NCI-H2196 (cell line): ENCODE measurements at regions not wholly inside any gene's neighbourhood (a gene's known extent, or its start where the extent isn't known, plus 50 kb on each side); places are given as distances from the start of the nearest gene placed in this dataset.
"Not testable (repeated sequence)": the region's sequence is repeated elsewhere in the genome, so short reads cannot be mapped to it uniquely, and the experiment has no call there.

Experiments
- DNase-seq: peaks from one replicate; lab custom pipeline; 2025; ENCODE audit not compliant: unreplicated experiment; lab: John Stamatoyannopoulos, UW

DNA sequence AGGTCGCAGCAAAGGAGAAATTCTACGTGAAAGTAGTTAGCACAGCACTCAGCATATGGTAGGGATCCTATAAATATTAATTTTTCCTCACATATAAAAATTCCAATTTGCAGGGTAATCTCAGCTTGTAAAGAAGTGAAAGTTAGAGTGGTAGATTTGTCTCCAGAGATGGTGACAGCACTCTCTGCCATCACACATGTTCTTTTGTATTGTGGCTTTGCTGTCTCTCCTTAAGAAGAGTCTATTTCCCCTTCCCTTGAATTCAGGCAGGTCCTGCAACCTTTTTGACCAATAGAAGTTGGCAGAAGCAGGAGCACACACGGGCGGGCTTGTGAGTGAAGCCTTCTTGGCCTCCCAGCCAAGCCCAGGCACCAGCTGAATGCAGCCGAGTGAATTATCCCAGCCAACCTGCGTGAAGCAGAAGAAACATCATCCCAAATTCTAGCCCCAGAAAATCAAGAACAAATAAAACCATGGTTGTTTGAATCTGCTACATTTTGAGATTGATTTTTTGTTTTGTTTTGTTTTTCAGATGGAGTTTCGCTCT lies 107.8 kb upstream of the COPS8 start:
- no peak for DNase-seq

DNA sequence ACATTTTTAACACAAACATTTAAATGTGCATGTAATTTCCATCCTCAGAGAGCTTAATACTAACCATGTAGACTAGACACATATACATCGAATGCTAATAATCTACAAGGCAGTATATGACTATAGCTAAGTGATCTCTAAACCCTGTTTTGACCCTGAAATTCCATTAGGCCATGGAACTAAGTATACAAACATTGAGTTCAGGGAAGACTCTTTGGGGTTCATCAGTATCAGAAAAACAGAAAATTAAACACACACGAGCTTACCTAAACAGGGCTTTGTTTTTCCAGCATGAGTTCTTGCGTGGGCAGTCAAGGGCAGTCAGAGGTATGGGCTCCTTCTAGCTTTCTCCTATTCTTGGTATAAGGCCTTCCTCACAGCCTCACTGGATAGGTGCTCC lies 106.0 kb upstream of the COPS8 start:
- no peak for DNase-seq

DNA sequence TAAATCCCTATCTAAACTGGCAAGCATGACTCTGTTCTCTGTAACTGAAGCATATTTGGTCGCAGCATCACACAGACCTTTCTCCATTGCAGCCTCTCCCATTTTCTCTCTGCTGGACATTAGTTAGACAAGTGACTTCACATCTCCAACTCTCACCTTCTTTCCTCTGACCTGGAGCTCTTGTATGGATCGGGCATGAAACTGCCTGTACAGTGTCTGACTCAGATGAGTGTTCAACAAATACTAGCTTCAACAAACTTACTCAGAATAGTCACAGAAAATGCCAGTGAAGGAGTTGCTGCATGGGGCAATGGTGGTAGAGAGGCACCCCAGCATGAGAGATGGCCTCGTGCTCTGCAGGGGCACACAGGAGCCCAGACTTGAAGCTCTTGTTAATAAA lies 104.7 kb upstream of the COPS8 start:
- no peak for DNase-seq

DNA sequence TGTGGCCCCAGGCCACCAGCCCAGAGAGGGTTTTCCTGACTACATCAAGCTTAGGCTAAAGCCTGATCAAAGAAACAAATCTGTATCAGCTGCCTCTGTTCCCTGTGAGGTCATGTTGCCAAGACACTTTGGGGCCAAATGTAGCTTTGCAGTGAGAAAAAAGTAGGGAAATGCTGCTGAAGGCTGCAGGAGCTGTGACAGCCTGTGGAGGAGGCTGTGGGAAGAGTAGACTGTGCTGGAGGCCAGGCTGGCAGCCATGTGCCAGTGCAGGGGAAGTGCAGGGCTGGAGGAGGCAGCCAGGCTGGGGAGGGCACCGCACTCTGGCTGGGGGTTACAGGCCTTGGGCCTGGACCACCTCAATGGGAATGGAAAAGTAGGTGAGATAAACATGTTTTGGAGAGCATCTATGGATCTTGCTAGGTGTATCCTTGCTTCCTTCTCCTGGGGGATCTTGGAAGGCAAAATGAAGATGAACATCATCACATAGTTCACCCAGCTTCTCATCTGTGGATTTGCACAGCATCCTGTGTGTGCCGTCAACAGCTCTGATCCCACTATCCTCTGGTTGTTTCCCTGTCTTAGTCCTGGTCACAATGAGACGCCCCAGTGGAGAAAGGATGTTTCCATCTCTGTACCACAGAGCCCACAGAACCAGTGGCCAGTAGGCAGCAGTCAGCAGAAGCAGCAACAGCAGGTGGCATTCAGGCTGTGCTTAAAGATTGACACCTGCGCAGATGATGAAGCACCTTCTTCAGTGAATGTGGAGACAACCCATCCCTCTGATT lies 103.8 kb upstream of the COPS8 start:
- DNase-seq = no peak

DNA sequence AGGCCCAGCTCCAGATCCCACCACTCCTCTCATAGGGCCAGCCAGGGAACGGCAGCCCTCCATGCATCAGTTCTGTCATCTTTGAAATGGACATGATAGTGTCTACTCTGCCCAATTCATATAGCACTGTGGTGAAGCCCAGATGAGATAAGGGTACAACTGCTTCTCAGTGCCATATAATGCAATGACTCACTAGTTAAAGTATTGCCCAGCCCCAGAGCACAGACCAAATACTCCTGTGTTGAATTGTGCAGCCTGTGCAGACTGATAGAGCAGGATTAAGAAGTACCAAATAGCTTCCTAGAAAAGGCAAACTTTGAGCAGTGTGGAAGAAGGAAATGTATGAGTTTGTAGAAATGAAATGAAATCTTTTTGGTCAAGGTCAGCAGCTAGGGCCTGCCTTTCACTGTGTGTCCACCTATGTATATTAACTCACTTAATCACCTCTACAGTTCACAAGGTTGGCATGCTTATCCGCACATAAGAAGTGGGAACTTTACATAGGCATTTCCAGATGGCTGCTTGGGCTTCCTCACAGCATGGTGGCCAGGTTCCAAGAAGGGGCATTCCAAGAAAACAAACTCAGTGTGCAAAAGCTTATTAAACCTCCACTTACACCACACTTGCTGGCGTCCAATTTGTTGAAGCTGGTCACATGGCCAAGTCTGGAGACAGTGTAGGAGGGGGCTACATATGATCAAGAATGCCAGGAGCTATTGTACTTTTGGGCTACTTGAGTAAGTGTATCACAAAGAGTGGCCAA lies 102.8 kb upstream of the COPS8 start:
- DNase-seq = no peak

DNA sequence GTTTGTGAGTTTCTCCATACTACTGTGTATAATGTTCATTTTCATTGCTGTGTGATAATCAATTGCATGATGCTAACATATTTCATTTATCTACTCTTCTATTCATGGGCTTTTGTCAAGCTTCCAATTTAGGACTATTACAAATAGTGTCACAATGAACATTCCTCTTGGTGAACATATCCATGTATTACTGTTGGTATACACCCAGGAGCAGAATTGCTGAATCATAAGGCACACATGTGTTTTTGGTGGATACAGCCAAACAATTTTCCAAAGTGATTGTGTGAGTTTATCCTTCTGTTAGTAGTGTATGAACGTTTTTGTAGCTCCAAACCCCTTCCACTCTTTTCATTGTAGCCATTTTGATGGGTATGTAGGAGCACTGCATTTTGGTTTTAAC lies 101.6 kb upstream of the COPS8 start:
- DNase-seq = no peak

DNA sequence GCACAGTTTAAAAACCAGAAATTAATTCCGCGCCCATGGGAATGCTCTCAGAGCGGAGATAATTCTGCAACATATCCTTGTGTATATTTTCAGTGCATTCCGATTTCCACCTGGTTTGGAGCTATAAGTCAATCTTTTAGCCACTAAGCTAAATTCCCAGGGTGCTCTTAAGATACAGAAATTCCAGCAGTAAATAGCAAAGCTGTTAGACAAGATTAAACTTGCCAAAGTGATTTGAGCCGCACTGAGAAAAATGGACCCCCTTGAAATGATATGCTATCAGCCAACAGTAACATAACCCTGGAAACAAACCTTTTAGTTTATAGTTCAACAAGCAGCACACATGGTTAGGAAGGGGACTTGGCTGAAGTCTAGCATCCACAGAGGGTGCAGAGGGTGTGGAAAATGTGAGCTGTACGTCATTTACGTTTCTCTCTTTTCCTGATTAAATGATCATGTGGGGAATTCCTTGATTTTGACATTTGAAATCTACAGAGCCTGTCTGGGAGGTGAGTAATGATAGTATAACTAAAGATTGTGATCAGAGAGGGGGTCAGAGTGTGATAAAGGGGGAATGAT lies 99.8 kb upstream of the COPS8 start:
- peak; percentile 15 for DNase-seq

DNA sequence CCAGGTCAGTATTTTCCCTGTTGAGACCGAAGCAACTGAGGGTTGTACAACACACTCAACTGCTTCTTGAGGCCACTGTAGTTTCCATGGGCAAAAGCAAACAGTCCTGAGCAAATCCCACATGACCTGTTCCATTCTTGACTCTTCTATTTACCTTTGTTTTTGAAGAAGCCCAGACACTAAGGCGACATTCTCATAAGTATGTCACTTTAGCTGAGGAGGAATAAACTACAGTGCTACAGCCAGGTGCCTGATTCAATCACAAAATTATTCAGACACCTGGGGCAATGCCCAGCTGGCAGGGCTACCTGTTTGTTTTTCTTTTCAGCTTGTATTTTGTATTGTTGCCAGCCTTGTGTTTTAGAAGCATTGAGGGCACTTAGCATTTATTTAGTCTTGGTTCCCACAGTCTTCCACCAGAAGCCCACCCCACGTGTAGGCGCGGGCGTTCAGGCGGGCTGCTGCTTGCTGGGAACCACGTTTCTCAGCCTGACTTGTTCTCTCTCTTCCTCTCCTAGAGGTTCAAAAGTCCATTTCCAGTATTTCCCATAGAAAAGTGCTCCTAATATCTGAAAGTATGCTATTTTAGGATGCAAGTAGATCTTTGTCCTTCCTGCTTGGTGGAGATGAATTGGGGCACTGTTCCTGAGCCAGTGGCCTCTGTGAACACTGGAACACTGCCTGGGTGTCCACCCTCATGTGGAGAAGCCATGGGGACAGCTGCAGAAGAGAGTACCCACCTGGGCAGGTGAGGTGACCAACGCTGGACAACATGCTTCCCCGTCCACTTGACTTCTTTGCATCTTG lies 99.0 kb upstream of the COPS8 start:
- DNase-seq = peak; percentile 75

DNA sequence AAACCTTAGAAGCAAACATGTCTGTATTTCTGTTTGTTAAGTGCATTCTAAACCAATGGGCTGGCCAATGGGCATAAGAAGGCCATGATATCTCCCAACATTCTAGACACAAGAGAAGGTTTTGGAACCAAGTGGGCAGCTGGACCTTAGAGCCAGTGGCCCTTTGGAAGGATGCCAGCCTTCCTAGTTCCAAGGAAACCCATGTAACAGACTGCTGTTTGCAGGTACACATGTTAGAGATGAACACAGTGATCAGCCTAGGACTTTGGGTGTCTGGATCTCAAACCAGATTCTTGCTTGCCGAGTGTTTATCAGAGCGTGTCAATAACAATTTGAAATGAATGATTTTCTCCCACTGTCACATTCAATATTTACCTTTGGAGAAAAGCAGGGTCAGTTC lies 97.5 kb upstream of the COPS8 start:
- no peak for DNase-seq

DNA sequence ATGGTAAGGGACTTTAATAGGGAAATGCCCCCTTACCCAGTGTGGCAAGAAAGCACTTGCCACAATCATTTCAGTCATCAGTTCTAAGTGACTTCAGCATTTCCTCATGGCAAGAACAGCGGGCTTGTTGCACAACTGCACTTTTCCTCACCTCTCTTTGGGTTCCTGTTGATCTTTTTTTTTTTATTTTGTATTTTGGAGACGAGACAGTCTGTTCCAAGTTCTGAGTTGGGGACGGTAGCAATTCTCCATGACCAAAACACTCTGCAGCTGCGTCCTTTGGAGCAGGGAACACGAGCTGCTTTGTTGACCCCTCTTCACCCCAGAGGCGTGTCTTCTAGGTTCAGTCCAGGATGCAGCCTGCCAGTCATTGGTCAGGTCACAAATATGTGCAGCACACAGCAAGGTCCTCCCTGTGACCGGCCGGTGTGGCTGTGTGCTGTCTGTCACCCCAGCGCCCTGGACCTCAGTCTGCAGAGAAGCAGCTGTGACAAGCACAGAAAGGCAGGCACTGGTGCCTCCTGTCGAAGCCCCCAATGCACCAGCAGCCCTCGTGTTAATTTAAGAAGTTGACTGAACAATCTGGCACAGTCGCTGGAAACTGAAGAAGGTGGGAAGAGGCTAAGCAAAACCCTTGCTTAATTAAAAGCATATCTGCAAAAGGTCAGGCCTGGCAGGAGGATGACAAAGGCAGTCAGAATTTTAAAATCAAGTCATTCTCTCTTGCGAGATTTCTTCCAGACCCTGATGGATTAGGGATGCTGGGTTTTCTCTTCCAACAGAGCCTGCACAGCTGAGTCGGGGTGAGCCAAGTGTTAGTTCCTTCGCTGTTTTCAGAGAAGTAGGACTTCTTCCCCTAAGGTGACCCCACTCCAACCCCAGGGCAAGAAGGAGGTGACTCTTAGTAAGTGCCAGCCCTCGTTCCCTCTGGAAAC lies 96.7 kb upstream of the COPS8 start:
- peak; percentile 46 for DNase-seq

DNA sequence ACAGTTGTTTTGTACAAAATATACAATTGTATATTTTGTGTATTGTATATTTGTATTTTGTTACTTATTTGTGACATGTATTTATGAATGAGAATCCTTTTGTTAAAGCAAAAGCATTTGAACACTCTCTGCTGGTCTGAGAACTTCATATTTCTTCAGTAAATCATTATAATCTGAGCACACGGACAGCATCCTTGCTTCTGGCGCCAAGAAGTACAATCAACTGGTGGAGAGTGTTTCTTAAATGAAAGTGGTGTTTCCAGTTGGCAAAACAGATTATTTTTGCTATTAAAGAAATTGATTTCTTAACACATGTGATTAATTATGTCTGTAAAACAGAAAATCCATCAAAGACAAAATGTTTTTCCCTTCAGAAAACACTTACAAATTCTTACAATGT lies 95.1 kb upstream of the COPS8 start:
- DNase-seq = no peak

DNA sequence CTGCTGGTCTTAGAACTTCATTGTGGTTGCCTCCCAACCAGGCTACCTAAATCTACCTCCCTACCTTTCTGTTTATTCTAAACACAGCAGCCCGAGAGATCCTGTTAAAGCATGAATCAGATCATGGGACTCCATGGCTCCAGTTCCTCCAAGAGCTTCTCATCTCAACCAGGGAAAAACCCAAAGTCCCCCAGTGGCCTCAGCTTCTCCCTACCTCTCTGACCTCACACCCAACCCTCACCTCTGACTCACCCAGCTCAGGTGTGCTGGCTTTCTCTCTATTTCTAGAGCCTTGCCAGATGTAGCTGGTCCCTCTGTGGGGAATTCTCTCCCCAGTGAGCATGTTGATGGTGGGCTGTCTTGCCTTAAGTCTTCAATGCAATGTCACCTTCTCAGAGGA lies 93.8 kb upstream of the COPS8 start:
- no peak for DNase-seq

DNA sequence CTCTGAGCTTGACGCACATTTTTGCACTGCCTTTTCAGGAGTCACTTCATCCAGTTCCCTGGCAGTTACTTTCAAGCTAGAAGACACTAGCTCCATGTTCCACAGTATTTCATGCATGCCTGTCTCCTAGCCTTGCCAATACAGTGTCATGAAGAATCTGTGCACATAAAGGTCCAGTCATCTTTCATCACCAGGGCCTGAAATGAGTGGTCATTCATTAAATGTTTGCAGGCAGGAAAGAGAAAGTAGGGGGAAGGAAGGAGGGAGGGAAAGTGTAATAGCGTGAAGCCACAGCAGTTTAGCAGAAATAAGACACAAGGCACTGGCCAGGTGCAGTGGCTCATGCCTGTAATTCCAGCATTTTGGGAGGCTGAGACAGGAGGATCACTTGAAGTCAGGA lies 92.4 kb upstream of the COPS8 start:
- DNase-seq = no peak

DNA sequence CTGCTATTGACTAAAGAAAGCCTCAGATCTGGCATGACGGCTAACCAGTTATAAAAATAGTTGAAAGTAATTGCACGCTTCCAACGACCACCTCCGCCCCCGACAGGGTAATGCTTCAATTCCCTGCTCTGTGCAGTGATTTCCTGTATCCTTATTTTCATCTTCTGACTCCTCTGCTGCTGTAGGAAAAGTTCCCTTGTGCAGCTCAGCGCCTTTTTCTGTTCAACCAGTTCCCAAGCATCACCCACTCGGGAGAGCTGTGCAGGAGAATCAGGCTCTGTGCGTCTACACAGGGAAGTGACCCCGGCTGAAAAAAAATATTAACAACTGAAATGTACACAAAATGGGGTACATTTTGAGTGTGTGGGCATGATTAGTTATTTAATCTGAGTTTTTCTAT lies 91.3 kb upstream of the COPS8 start:
- DNase-seq = no peak

DNA sequence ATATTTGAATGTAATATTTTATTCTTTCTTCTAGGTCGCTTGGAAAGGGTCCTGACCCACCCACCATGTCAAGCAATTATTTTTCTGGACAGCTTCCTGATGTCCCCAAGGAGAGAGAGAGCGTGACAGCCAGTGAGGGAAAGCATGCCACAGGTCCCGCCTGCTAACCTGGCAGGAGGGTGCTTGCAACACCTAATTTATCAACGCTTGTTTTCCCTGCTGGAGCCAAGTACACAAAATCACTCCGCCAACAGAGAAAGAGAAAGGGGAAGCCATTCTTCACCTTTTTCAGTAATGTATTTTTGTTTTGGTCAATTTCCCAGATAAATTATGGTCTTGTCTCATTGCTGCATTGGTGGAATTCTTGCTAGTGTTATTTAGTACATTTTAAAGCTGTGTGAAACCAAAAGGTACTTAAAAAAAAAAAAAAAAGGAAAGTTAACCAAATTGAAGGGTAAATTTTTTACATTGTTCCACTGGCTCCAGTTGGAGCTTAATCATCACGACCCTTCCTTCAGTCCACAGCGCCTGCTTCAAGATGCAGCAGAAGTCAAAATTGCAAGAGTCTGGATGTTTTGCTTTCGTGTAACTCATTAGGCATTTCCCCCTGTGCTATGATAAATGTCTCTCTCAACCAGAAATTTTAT lies 88.5 kb upstream of the COPS8 start:
- DNase-seq = no peak

DNA sequence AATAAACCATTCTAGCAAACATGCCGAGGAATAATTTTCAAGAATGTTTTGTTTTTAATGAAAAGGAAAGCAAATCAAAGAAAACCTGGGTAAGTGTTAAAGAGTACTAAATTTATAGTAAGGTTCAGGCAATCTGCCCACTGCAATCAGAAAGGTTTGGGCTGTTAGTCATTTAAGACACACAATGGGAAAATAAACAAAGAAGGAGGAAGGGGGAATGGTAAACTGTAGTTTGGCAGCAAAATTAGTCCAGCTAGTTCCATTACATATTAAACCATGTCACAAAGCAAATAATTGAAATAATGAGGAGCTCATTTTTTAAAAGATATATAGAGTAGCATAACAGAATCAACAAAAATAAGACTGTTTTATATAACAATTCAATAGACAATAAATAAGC lies 87.5 kb upstream of the COPS8 start:
- DNase-seq = peak; percentile 58

DNA sequence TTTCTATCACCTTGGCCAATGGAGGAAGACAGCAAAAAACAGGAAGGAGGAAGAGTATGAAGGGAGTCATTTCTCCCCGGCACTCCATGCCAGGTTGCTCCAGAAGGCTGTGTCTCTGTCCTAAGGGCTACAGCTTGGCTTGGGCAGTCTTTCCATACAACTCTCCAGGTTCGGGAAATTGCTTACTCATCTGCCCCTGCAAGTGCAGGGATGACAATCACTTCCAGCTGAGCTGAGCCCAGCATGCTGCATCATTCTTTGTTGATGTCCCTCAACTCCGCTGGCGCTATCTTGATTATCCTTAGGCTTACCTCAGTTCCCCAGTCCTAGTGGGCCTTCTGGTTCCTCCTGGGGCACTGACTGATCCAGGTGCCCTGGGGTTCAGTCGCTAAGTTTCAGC lies 86.9 kb upstream of the COPS8 start:
- DNase-seq = peak; percentile 70

DNA sequence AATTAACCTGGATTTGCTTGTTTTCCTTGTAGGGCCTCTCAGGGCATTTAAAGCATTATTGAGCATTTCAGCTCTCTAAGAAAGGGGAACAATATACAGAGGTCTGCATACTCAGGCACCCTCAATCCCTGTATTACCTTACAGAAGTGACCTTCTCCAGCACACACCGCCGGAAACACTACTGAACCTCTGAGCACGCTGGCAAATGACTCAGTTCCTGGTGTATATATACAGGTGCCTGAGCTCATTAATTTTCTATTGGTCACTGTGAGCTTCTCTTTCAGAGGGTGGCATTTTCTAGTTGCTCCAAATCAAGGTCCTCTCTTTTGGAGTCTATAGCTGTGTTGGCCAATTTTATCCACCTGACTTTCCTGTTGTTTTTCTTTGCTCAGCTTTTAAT lies 85.2 kb upstream of the COPS8 start:
- DNase-seq = no peak

DNA sequence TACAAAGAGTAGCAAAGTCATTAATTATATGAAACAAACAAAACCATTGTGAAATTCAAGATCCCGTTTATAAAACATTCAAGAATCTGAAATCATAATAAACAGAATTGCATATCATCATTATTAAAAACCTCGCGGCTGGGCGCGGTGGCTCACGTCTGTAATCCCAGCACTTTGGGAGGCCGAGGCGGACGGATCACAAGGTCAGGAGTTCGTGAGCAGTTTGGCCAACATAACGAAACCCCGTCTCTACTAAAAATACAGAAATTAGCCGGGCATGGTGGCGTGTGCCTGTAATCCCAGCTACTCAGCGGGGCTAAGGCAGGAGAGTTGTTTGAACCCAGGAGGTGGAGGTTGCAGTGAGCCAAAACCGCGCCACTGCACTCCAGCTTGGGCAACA lies 80.3 kb upstream of the COPS8 start:
- DNase-seq = not testable (repeated sequence)
